Middle frontal gyrus (tissue), 1 donor: ENCODE measurements at regions not wholly inside any gene's neighbourhood (a gene's known extent, or its start where the extent isn't known, plus 50 kb on each side); places are given as distances from the start of the nearest gene placed in this dataset.

ENCODE experiments used
- DNase-seq: peaks from one replicate; pipeline ENCODE4 v3.0.0-alpha.2; 2015; ENCODE audit warnings: low spot score; ENCODE audit errors: extremely low spot score

- DNase-seq: no peak
Observed at GRCh38 chr7:106606120-106606519, 54.8 kb downstream of the CCDC71L start.

GRCh38 chr7:106604971-106605370 is 56.0 kb downstream of the CCDC71L start:
- no peak for DNase-seq

- DNase-seq: no peak
Observed at GRCh38 chr7:106604303-106604924, 56.5 kb downstream of the CCDC71L start.

- DNase-seq: no peak
Observed at GRCh38 chr7:106603346-106603745, 57.6 kb downstream of the CCDC71L start.

GRCh38 chr7:106602062-106602461 is 58.9 kb downstream of the CCDC71L start:
- no peak for DNase-seq

- DNase-seq: no peak
Observed at GRCh38 chr7:106600569-106601373, 60.2 kb downstream of the CCDC71L start.

GRCh38 chr7:106599343-106599698 is 61.6 kb downstream of the CCDC71L start:
- no peak for DNase-seq

- no peak for DNase-seq
Observed at GRCh38 chr7:106598663-106599342, 62.2 kb downstream of the CCDC71L start.

- DNase-seq: no peak
Observed at GRCh38 chr7:106597751-106598546, 63.0 kb downstream of the CCDC71L start.

GRCh38 chr7:106597014-106597413 is 63.9 kb downstream of the CCDC71L start:
- no peak for DNase-seq

- DNase-seq: no peak
Observed at GRCh38 chr7:106595922-106596321, 65.0 kb downstream of the CCDC71L start.

GRCh38 chr7:106593028-106593417 is 67.9 kb downstream of the CCDC71L start:
- DNase-seq: no peak

- DNase-seq: no peak
Observed at GRCh38 chr7:106592282-106593027, 68.5 kb downstream of the CCDC71L start.

GRCh38 chr7:106591146-106591545 is 69.8 kb downstream of the CCDC71L start:
- no peak for DNase-seq

- DNase-seq: no peak
Observed at GRCh38 chr7:106590209-106590816, 70.6 kb downstream of the CCDC71L start.

GRCh38 chr7:106589198-106589879 is 71.6 kb downstream of the CCDC71L start:
- DNase-seq: no peak

GRCh38 chr7:106588422-106589197 is 72.3 kb downstream of the CCDC71L start:
- DNase-seq: no peak

- DNase-seq: no peak
Observed at GRCh38 chr7:106584914-106585759, 75.8 kb downstream of the CCDC71L start.
